ENCODE measurements at regions not wholly inside any gene's neighbourhood (a gene's known extent, or its start where the extent isn't known, plus 50 kb on each side); places are given as distances from the start of the nearest gene placed in this dataset.

- no peaks in the 10 kb centered on the region for H3K79me2 ChIP-seq (replicated peaks; ENCODE audit: insufficient read depth, low read length)
- H3K36me3 ChIP-seq (ENCODE audit: insufficient read depth, low read length), result no peaks in the 10 kb centered on the region
- H3K27ac ChIP-seq (ENCODE audit: low read length), result no peak overlapping the region
- no peak overlapping the region for H3K9ac ChIP-seq (ENCODE audit: low read length)
- no peaks in the 10 kb centered on the region for H3K9me3 ChIP-seq (ENCODE audit: low read length)
- H4K20me1 ChIP-seq (ENCODE audit: insufficient read depth), result no peaks in the 10 kb centered on the region
- H3K27me3 ChIP-seq (ENCODE audit: insufficient read depth, low read depth, low read length), result no peaks in the 10 kb centered on the region
- H3K9me2 ChIP-seq (ENCODE audit: insufficient read depth, low read length), result no peaks in the 10 kb centered on the region
- no peak for TF ChIP-seq TAF1 (IDR thresholded peaks at IDR 0.05; ENCODE audit: low read depth)
- no peak for TF ChIP-seq POLR2AphosphoS5 (IDR thresholded peaks at IDR 0.05)
- no peak for TF ChIP-seq RAD21 (conservative IDR thresholded peaks at IDR 0.05)
- TF ChIP-seq SMC3 (conservative IDR thresholded peaks at IDR 0.05; ENCODE audit: poor library complexity), result no peak
- no peak for TF ChIP-seq EZH2 (IDR thresholded peaks at IDR 0.05; ENCODE audit: borderline replicate concordance, insufficient read depth, low read length, poor library complexity, severe bottlenecking)
- TF ChIP-seq EP300 (conservative IDR thresholded peaks at IDR 0.05; ENCODE audit: poor library complexity, severe bottlenecking), result no peak
- no peak for TF ChIP-seq CTCF (IDR thresholded peaks at IDR 0.05; ENCODE audit: poor library complexity, severe bottlenecking)
- no peak for TF ChIP-seq MXI1 (conservative IDR thresholded peaks at IDR 0.05; ENCODE audit: poor library complexity, severe bottlenecking)
- TF ChIP-seq REST (IDR thresholded peaks at IDR 0.05; ENCODE audit: borderline replicate concordance), result no peak
- no peak overlapping the region for H2AFZ ChIP-seq (ENCODE audit: low read depth, low read length)
- H3K4me2 ChIP-seq (ENCODE audit: low read length), result no peak overlapping the region
- H3K4me3 ChIP-seq (ENCODE audit: low read length), result no peak overlapping the region
- no peaks in the 10 kb centered on the region for H3F3A ChIP-seq (ENCODE audit: insufficient read depth, low read length, poor library complexity, severe bottlenecking)
Measured at GRCh38 chr17:14759325-14759724, 458.4 kb downstream of the HS3ST3B1 start.

- Histone ChIP-seq H3K4me2 (ENCODE audit: low read length) (no peak overlapping the region), H3K9me3 (ENCODE audit: low read length) (no peaks in the 10 kb centered on the region), H3K9ac (ENCODE audit: low read length) (no peak overlapping the region), H4K20me1 (ENCODE audit: insufficient read depth) (no peaks in the 10 kb centered on the region), H3K9me2 (ENCODE audit: insufficient read depth, low read length) (no peaks in the 10 kb centered on the region), H3K79me2 (replicated peaks; ENCODE audit: insufficient read depth, low read length) (no peaks in the 10 kb centered on the region), H3K36me3 (ENCODE audit: insufficient read depth, low read length) (no peaks in the 10 kb centered on the region), H3K4me3 (ENCODE audit: low read length) (no peak overlapping the region), H3K27me3 (ENCODE audit: insufficient read depth, low read depth, low read length) (no peaks in the 10 kb centered on the region), H3F3A (ENCODE audit: insufficient read depth, low read length, poor library complexity, severe bottlenecking) (no peaks in the 10 kb centered on the region), H2AFZ (ENCODE audit: low read depth, low read length) (no peak overlapping the region), H3K27ac (ENCODE audit: low read length) (no peak overlapping the region)
- no peak for TF ChIP-seq TAF1 (IDR thresholded peaks at IDR 0.05; ENCODE audit: low read depth)
- no peak for TF ChIP-seq REST (IDR thresholded peaks at IDR 0.05; ENCODE audit: borderline replicate concordance)
- no peak for TF ChIP-seq POLR2AphosphoS5 (IDR thresholded peaks at IDR 0.05)
- no peak for TF ChIP-seq CTCF (IDR thresholded peaks at IDR 0.05; ENCODE audit: poor library complexity, severe bottlenecking)
- no peak for TF ChIP-seq MXI1 (conservative IDR thresholded peaks at IDR 0.05; ENCODE audit: poor library complexity, severe bottlenecking)
- no peak for TF ChIP-seq SMC3 (conservative IDR thresholded peaks at IDR 0.05; ENCODE audit: poor library complexity)
- TF ChIP-seq EP300 (conservative IDR thresholded peaks at IDR 0.05; ENCODE audit: poor library complexity, severe bottlenecking), result no peak
- TF ChIP-seq RAD21 (conservative IDR thresholded peaks at IDR 0.05), result no peak
- no peak for TF ChIP-seq EZH2 (IDR thresholded peaks at IDR 0.05; ENCODE audit: borderline replicate concordance, insufficient read depth, low read length, poor library complexity, severe bottlenecking)
Measured at GRCh38 chr17:14756479-14756878, 455.6 kb downstream of the HS3ST3B1 start.

Measured in neural cell (in vitro differentiated cells).